ENCODE measurements at regions not wholly inside any gene's neighbourhood (a gene's known extent, or its start where the extent isn't known, plus 50 kb on each side); places are given as distances from the start of the nearest gene placed in this dataset.

- no peak for TF ChIP-seq CTCF (IDR thresholded peaks at IDR 0.05)
- TF ChIP-seq POLR2A (IDR thresholded peaks at IDR 0.05), result no peak
Measured at GRCh38 chr4:23477905-23478304, 411.9 kb downstream of the PPARGC1A start.
